H1 (cell line): ENCODE measurements at regions not wholly inside any gene's neighbourhood (a gene's known extent, or its start where the extent isn't known, plus 50 kb on each side); places are given as distances from the start of the nearest gene placed in this dataset.

ENCODE experiments used
- CTCF ChIA-PET: fragments of 300-600 bp; sonication (Branson Sonifier 250); formaldehyde crosslinking; loops from one replicate; lab custom pipeline; 2021; ENCODE audit not compliant: partially characterized antibody; lab: Charles Lee
- POLR2A ChIA-PET: fragments of 300-600 bp; sonication (Branson Sonifier 250); formaldehyde crosslinking; loops from one replicate; lab custom pipeline; 2021; ENCODE audit warnings: inconsistent platforms; ENCODE audit not compliant: partially characterized antibody; lab: Charles Lee
- DNase-seq, 2 experiments: peaks; one replicate each; pipeline versions ENCODE4 v3.0.0 to v3.0.0-alpha.2; 2010 to 2022; ENCODE audit warnings: low spot score in 2 of 2, low read depth in 1 of 2, mixed read lengths in 1 of 2
- FAIRE-seq: peaks from 2 replicates; lab custom pipeline; 2011; peaks lifted over from hg19 to GRCh38; lab: Jason Lieb, UNC
- H2AFZ ChIP-seq: 2 replicates; pipeline ENCODE4 v1.8.1; 2012; ENCODE audit warnings: low read length, inconsistent platforms
- H2AK5ac ChIP-seq: 2 replicates; pipeline ENCODE4 v1.6.1; 2013; ENCODE audit warnings: low read depth, low read length
- H2BK120ac ChIP-seq: replicated peaks from 2 replicates; pipeline ENCODE3; 2013; ENCODE audit warnings: low read depth, low read length, inconsistent platforms
- H2BK12ac ChIP-seq: 2 replicates; pipeline ENCODE4 v1.6.1; 2013; ENCODE audit warnings: low read depth, low read length
- H2BK15ac ChIP-seq: 2 replicates; pipeline ENCODE4 v1.6.1; 2013; ENCODE audit warnings: low read length
- H2BK20ac ChIP-seq: 2 replicates; pipeline ENCODE4 v1.6.1; 2013; ENCODE audit warnings: low read length
- H2BK5ac ChIP-seq: 2 replicates; pipeline ENCODE4 v1.6.1; 2013; ENCODE audit warnings: low read depth, low read length
- H3K14ac ChIP-seq: 2 replicates; pipeline ENCODE4 v1.6.1; 2013; ENCODE audit warnings: inconsistent platforms; ENCODE audit not compliant: insufficient read length
- H3K18ac ChIP-seq: 2 replicates; pipeline ENCODE4 v1.6.1; 2013; ENCODE audit warnings: low read length; ENCODE audit errors: extremely low read depth
- H3K23ac ChIP-seq: 2 replicates; pipeline ENCODE4 v1.6.1; 2013; ENCODE audit warnings: inconsistent platforms; ENCODE audit not compliant: insufficient read length
- H3K23me2 ChIP-seq: 2 replicates; pipeline ENCODE4 v1.6.1; 2013; ENCODE audit warnings: low read depth, low read length
- H3K27ac ChIP-seq: 2 replicates; pipeline ENCODE4 v1.6.1; 2011; ENCODE audit warnings: low read depth, low read length, inconsistent platforms
- H3K27me3 ChIP-seq, 4 experiments: replicated peaks in 1 of 4; 1 replicate in 1 of 4; 2 replicates in 3 of 4; pipeline versions ENCODE4 v1.6.1 to v1.8.1; 2011 to 2013; ENCODE audit warnings: low read length in 3 of 4, mild to moderate bottlenecking in 3 of 4, inconsistent platforms in 2 of 4, mixed read lengths in 2 of 4, moderate library complexity in 1 of 4; ENCODE audit not compliant: control insufficient read depth in 3 of 4, insufficient read depth in 3 of 4; ENCODE audit errors: extremely low read depth in 1 of 4
- H3K36me3 ChIP-seq, 4 experiments: 2 replicates each; pipeline versions ENCODE4 v1.6.1 to v1.8.1; 2011 to 2013; ENCODE audit warnings: mild to moderate bottlenecking in 4 of 4, low read length in 3 of 4, moderate library complexity in 2 of 4, control low read depth in 1 of 4, inconsistent platforms in 1 of 4; ENCODE audit not compliant: insufficient read depth in 4 of 4, control insufficient read depth in 2 of 4
- H3K4ac ChIP-seq: replicated peaks from 2 replicates; pipeline ENCODE3; 2013; ENCODE audit warnings: low read length, low read depth, mixed read lengths, inconsistent platforms; ENCODE audit not compliant: insufficient read length
- H3K4me1 ChIP-seq, 4 experiments: replicated peaks in 1 of 4; 1 replicate in 1 of 4; 2 replicates in 3 of 4; pipeline versions ENCODE4 v1.6.1 to v1.8.1; 2011 to 2013; ENCODE audit warnings: low read length in 3 of 4, inconsistent platforms in 2 of 4, mixed read lengths in 1 of 4; ENCODE audit not compliant: insufficient read depth in 4 of 4, control insufficient read depth in 3 of 4
- H3K4me2 ChIP-seq, 2 experiments: 2 replicates each; pipeline versions ENCODE4 v1.6.1 to v1.8.1; 2011 to 2013; ENCODE audit warnings: low read depth in 2 of 2, low read length in 2 of 2, control low read depth in 1 of 2, inconsistent platforms in 1 of 2, mild to moderate bottlenecking in 1 of 2; ENCODE audit not compliant: insufficient read depth in 1 of 2
- H3K4me3 ChIP-seq, 4 experiments: fragments of 200-600, 300-600 bp in 1 of 4; sonication (generic), shearing (Covaris generic), sonication (Bioruptor Twin) in 1 of 4; 2 replicates each; pipeline versions ENCODE4 v1.5.1 to v1.8.1; 2011 to 2016; ENCODE audit warnings: low read length in 4 of 4, low read depth in 3 of 4, control low read depth in 2 of 4, inconsistent platforms in 2 of 4, mild to moderate bottlenecking in 2 of 4, mixed read lengths in 1 of 4, moderate library complexity in 1 of 4; ENCODE audit not compliant: insufficient read depth in 2 of 4; ENCODE audit errors: extremely low read depth in 1 of 4
- H3K56ac ChIP-seq: replicated peaks from 2 replicates; pipeline ENCODE3; 2013; ENCODE audit warnings: low read depth, mild to moderate bottlenecking, mixed read lengths, low read length, inconsistent platforms; ENCODE audit not compliant: insufficient read length
- H3K79me1 ChIP-seq: 2 replicates; pipeline ENCODE4 v1.6.1; 2013; ENCODE audit warnings: low read depth, low read length, control low read depth
- H3K79me2 ChIP-seq, 2 experiments: 2 replicates each; pipeline versions ENCODE4 v1.6.1 to v1.8.1; 2012 to 2013; ENCODE audit warnings: low read length in 2 of 2, mild to moderate bottlenecking in 2 of 2, inconsistent platforms in 1 of 2; ENCODE audit not compliant: insufficient read depth in 2 of 2, control insufficient read depth in 1 of 2
- H3K9ac ChIP-seq, 4 experiments: replicated peaks in 1 of 4; 1 replicate in 1 of 4; 2 replicates in 3 of 4; pipeline versions ENCODE4 v1.6.1 to v1.8.1; 2011 to 2013; ENCODE audit warnings: low read depth in 3 of 4, low read length in 3 of 4, control low read depth in 2 of 4, mild to moderate bottlenecking in 2 of 4, moderate library complexity in 2 of 4, inconsistent platforms in 1 of 4; ENCODE audit errors: extremely low read depth in 1 of 4
- H3K9me3 ChIP-seq, 2 experiments: 2 replicates each; pipeline versions ENCODE4 v1.6.1 to v1.8.1; 2012 to 2013; ENCODE audit warnings: mild to moderate bottlenecking in 2 of 2, moderate library complexity in 2 of 2, control low read depth in 1 of 2, inconsistent platforms in 1 of 2, low read depth in 1 of 2, low read length in 1 of 2, mixed read lengths in 1 of 2; ENCODE audit not compliant: insufficient read depth in 2 of 2
- H4K20me1 ChIP-seq, 2 experiments: replicated peaks in 1 of 2; 2 replicates each; pipeline versions ENCODE3 to v1.8.1; 2011 to 2013; ENCODE audit warnings: inconsistent platforms in 2 of 2, low read length in 2 of 2, mild to moderate bottlenecking in 1 of 2; ENCODE audit not compliant: insufficient read depth in 2 of 2, control insufficient read depth in 1 of 2
- H4K5ac ChIP-seq: 2 replicates; pipeline ENCODE4 v1.6.1; 2013; ENCODE audit warnings: low read length, low read depth, mixed read lengths, inconsistent platforms; ENCODE audit not compliant: insufficient read length
- H4K8ac ChIP-seq: 2 replicates; pipeline ENCODE4 v1.8.0; 2013; ENCODE audit warnings: mild to moderate bottlenecking, moderate library complexity, low read length, inconsistent platforms; ENCODE audit not compliant: insufficient read depth; ENCODE audit errors: extremely low read depth
- H4K91ac ChIP-seq: replicated peaks from 2 replicates; pipeline ENCODE3; 2013; ENCODE audit warnings: low read length, mixed read lengths, inconsistent platforms; ENCODE audit not compliant: insufficient read length
- ATF3 ChIP-seq: IDR thresholded peaks from 2 replicates; pipeline ENCODE4 v1.6.1; 2011; ENCODE audit warnings: low read depth, mild to moderate bottlenecking, low read length; ENCODE audit not compliant: insufficient read depth
- BACH1 ChIP-seq: IDR thresholded peaks from 2 replicates; pipeline ENCODE4 v1.6.1; 2012; ENCODE audit warnings: low read length, improper control_type of control experiment
- CTBP2 ChIP-seq: IDR thresholded peaks from 2 replicates; pipeline ENCODE4 v1.7.0; 2011; ENCODE audit warnings: borderline replicate concordance, mild to moderate bottlenecking, moderate library complexity, mixed read lengths, low read length; ENCODE audit not compliant: insufficient read depth, insufficient read length
- GTF2F1 ChIP-seq: IDR thresholded peaks from 2 replicates; pipeline ENCODE4 v1.6.1; 2012; ENCODE audit warnings: low read depth, low read length, improper control_type of control experiment, borderline replicate concordance
- HDAC6 ChIP-seq: IDR thresholded peaks from one replicate; pipeline ENCODE4 v1.7.1; 2012; ENCODE audit warnings: low read depth, mild to moderate bottlenecking, inconsistent platforms, low read length, moderate library complexity
- KDM4A ChIP-seq: IDR thresholded peaks from one replicate; pipeline ENCODE4 v1.7.1; 2012; ENCODE audit warnings: low read depth, mild to moderate bottlenecking, moderate library complexity, low read length, inconsistent platforms; ENCODE audit not compliant: severe bottlenecking
- PHF8 ChIP-seq: fragments of 200-600 bp; sonication (generic); conservative IDR thresholded peaks from 2 replicates; pipeline ENCODE4 v1.7.1; 2012; ENCODE audit warnings: low read depth, mild to moderate bottlenecking, inconsistent platforms, low read length, moderate library complexity
- SAP30 ChIP-seq: fragments of 300-600 bp; sonication (generic); IDR thresholded peaks from 2 replicates; pipeline ENCODE4 v1.7.1; 2012; ENCODE audit warnings: low read length, moderate library complexity, mild to moderate bottlenecking, inconsistent platforms; ENCODE audit not compliant: insufficient read depth, insufficient replicate concordance
- SIRT6 ChIP-seq: IDR thresholded peaks from one replicate; pipeline ENCODE4 v1.7.1; 2012; ENCODE audit warnings: low read length, inconsistent platforms
- SP2 ChIP-seq: IDR thresholded peaks from 2 replicates; pipeline ENCODE4 v1.6.1; 2012; ENCODE audit warnings: mild to moderate bottlenecking, low read length, inconsistent platforms
- YY1 ChIP-seq: IDR thresholded peaks from 2 replicates; pipeline ENCODE4 v1.6.1; 2011; ENCODE audit warnings: low read depth, mild to moderate bottlenecking, low read length
- ZNF274 ChIP-seq: IDR thresholded peaks from 2 replicates; pipeline ENCODE4 v1.7.0; 2012; ENCODE audit warnings: low read length, borderline replicate concordance; ENCODE audit errors: extremely low read depth
- WGBS, 2 experiments: shearing (Covaris generic) in 1 of 2; methylation state at CpG; one replicate each; pipeline versions ENCODE4 v1.1.6 to v1.1.7; 2013 to 2015; ENCODE audit warnings: low lambda C conversion rate in 2 of 2, mixed read lengths in 2 of 2, inconsistent platforms in 1 of 2, low coverage in 1 of 2, missing lambda C conversion rate in 1 of 2; ENCODE audit not compliant: insufficient replicate concordance in 2 of 2, insufficient coverage in 1 of 2, insufficient read length in 1 of 2; ENCODE audit errors: extremely low coverage in 1 of 2, missing lambda C conversion rate in 1 of 2; 5-methylcytosine and 5-hydroxymethylcytosine counted together
- TF ChIP-seq, protein P1 (sequence below): IDR thresholded peaks from 2 replicates; pipeline ENCODE4 v1.6.1; 2011; ENCODE audit warnings: low read length, improper control_type of control experiment

GRCh38 chr16:63976345-63976744 is 1145.5 kb downstream of the CDH11 start:
- H2AFZ ChIP-seq: no peak overlapping the region
- no peak overlapping the region for H3K14ac ChIP-seq
- no peak overlapping the region for H2BK12ac ChIP-seq
- no peaks in the 10 kb centered on the region for H3K36me3 ChIP-seq
- no peak overlapping the region for H2AK5ac ChIP-seq
- H3K9ac ChIP-seq: no peak overlapping the region
- no peak overlapping the region for H3K56ac ChIP-seq
- 90% methylated on average over 4 of the region's 4 CpGs; no CpG with 5 or more reads in 1 of the 2 experiments for WGBS, 2 experiments
- H3K27me3 ChIP-seq: no peaks in the 10 kb centered on the region; a peak in 1 of 7 replicates
- H3K4me1 ChIP-seq: peaks cover 3 to 13% (median 8%) of the 10 kb centered on the region in 4 experiments; a peak in 6 of 7 replicates
- H3K18ac ChIP-seq: no peak overlapping the region; the same call in 1 of the 2 replicates
- no peak overlapping the region for H3K23ac ChIP-seq
- H2BK5ac ChIP-seq: no peak overlapping the region
- no peak overlapping the region for H4K5ac ChIP-seq
- no peak overlapping the region for H3K27ac ChIP-seq
- no peaks in the 10 kb centered on the region for H3K23me2 ChIP-seq
- no peak overlapping the region for H2BK20ac ChIP-seq
- no peak overlapping the region for H3K4ac ChIP-seq
- H4K20me1 ChIP-seq: no peaks in the 10 kb centered on the region
- H3K79me1 ChIP-seq: no peaks in the 10 kb centered on the region
- H2BK120ac ChIP-seq: no peak overlapping the region
- DNase-seq (no peak), FAIRE-seq (no peak)
- CTCF ChIA-PET: no interaction called here
- no peak overlapping the region for H2BK15ac ChIP-seq
- POLR2A ChIA-PET: no interaction called here
- no peaks in the 10 kb centered on the region for H3K79me2 ChIP-seq
- peaks cover 0 to 3% of the 10 kb centered on the region in 2 experiments; a peak in 1 of 4 replicates for H3K9me3 ChIP-seq
- H3K4me2 ChIP-seq: no peak overlapping the region
- H4K8ac ChIP-seq: no peak overlapping the region
- no peak overlapping the region for H3K4me3 ChIP-seq
- H4K91ac ChIP-seq: no peak overlapping the region
- no peak for TF ChIP-seq PHF8
- no peak for TF ChIP-seq YY1
- TF ChIP-seq, protein P1, sequence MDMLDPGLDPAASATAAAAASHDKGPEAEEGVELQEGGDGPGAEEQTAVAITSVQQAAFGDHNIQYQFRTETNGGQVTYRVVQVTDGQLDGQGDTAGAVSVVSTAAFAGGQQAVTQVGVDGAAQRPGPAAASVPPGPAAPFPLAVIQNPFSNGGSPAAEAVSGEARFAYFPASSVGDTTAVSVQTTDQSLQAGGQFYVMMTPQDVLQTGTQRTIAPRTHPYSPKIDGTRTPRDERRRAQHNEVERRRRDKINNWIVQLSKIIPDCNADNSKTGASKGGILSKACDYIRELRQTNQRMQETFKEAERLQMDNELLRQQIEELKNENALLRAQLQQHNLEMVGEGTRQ: no peak
- TF ChIP-seq SP2: no peak
- TF ChIP-seq SAP30: no peak
- no peak for TF ChIP-seq CTBP2
- TF ChIP-seq SIRT6: no peak
- TF ChIP-seq HDAC6: no peak
- TF ChIP-seq ZNF274: no peak
- no peak for TF ChIP-seq BACH1
- TF ChIP-seq GTF2F1: no peak
- no peak for TF ChIP-seq ATF3
- TF ChIP-seq KDM4A: no peak
